Kidney (tissue), 13 donors: ENCODE measurements at regions not wholly inside any gene's neighbourhood (a gene's known extent, or its start where the extent isn't known, plus 50 kb on each side); places are given as distances from the start of the nearest gene placed in this dataset.

Source experiments
- DNase-seq, 5 donors: peaks; one replicate each; pipeline ENCODE4 v3.0.0-alpha.2; 2013 to 2020
- FAIRE-seq: peaks from 2 replicates; lab custom pipeline; 2012; peaks lifted over from hg19 to GRCh38; lab: Jason Lieb, UNC
- H3K27ac ChIP-seq, 2 donors: one replicate each; pipeline ENCODE4 v1.7.0; 2013; ENCODE audit warnings: low read depth in 2 of 2, low read length in 2 of 2, inconsistent platforms in 1 of 2
- H3K27me3 ChIP-seq: one replicate; pipeline ENCODE4 v1.7.1; 2013; ENCODE audit warnings: low read length, inconsistent platforms; ENCODE audit not compliant: control insufficient read depth, insufficient read depth
- H3K36me3 ChIP-seq, 3 donors: one replicate each; pipeline versions ENCODE4 v1.7.0 to v1.7.1; 2013; ENCODE audit warnings: low read length in 3 of 3, control low read depth in 1 of 3, inconsistent platforms in 1 of 3; ENCODE audit not compliant: insufficient read depth in 3 of 3, control insufficient read depth in 2 of 3
- H3K4me1 ChIP-seq, 3 donors: one replicate each; pipeline versions ENCODE4 v1.7.0 to v1.7.1; 2013; ENCODE audit warnings: low read length in 3 of 3, inconsistent platforms in 1 of 3, low read depth in 1 of 3; ENCODE audit not compliant: control insufficient read depth in 2 of 3, insufficient read depth in 2 of 3
- H3K4me3 ChIP-seq, 3 donors: one replicate each; pipeline versions ENCODE4 v1.7.0 to v1.8.1; 2013; ENCODE audit warnings: low read length in 3 of 3, control low read depth in 1 of 3, inconsistent platforms in 1 of 3
- H3K9ac ChIP-seq, 3 donors: one replicate each; pipeline versions ENCODE4 v1.7.0 to v1.7.1; 2013; ENCODE audit warnings: low read length in 3 of 3, control low read depth in 1 of 3, inconsistent platforms in 1 of 3
- H3K9me3 ChIP-seq, 3 donors: one replicate each; pipeline versions ENCODE4 v1.7.0 to v1.7.1; 2013; ENCODE audit warnings: low read length in 3 of 3, control low read depth in 1 of 3, inconsistent platforms in 1 of 3; ENCODE audit not compliant: control insufficient read depth in 2 of 3, insufficient read depth in 1 of 3
- CTCF ChIP-seq: IDR thresholded peaks from 3 replicates; pipeline ENCODE4 v1.5.1; 2012; ENCODE audit warnings: mild to moderate bottlenecking, moderate library complexity, borderline replicate concordance; ENCODE audit not compliant: insufficient read depth; ENCODE audit errors: extremely low read depth
- intact Hi-C: fragments of 100-400 bp; cut with DNase I; formaldehyde crosslinking; loops from one replicate; pipeline ENCODE4 v1.11.1; 2022
- donor health status: control.
- donor health status: control.
- donor health status: control.
- donor health status: control.
- donor health status: control.
- donor health status: DM: yes; HTN: yes; CAD: no.
- donor health status: Normal renal cell carcinoma (clear cell type).

GRCh38 chr7:82494420-82494819 lies 50.8 kb upstream of the CACNA2D1 start:
- Histone ChIP-seq H3K36me3 (no peaks in the 10 kb centered on the region), H3K27ac (no peak overlapping the region), H3K4me3 (no peak overlapping the region), H3K9me3 (no peaks in the 10 kb centered on the region), H3K27me3 (no peaks in the 10 kb centered on the region), H3K9ac (no peak overlapping the region), H3K4me1 (no peaks in the 10 kb centered on the region)
- FAIRE-seq (no peak), DNase-seq (no peak)
- intact Hi-C loops = no loop called here
- no peak for TF ChIP-seq CTCF
